ENCODE measurements at regions not wholly inside any gene's neighbourhood (a gene's known extent, or its start where the extent isn't known, plus 50 kb on each side); places are given as distances from the start of the nearest gene placed in this dataset.

DNA sequence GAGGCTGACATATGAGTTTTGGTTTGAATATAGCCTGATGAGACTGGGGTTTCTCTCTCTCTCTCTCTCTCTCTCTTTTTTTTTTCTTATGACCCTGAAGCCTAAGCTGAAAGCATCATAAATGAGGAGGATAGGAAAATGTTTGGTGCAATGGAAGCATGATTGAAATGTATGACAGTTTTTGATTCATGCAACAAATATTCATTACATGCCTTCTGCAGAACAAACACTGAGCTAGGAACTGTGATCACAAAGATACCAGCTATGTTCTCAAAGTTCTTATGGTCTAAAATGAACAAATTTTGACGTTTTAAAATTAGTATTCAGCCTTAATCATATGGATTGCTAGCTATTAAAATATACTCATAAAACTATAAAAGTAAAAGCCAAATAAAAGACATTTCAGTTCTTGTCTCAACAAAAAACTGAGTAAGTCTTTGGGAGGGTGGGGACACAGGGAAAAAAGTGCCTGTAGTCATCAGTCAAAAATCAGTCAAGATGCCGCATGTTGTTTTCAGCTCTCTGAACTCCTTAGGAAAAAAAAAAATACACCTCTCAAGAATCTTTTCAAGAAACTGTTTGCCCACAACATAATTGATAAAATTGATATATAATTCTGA is 57.2 kb downstream of the NKX6-1 start:
- Histone ChIP-seq H4K20me1 (ENCODE audit: insufficient read depth, low read length) (no peaks in the 10 kb centered on the region), H2BK20ac (ENCODE audit: low read depth, low read length) (no peak overlapping the region), H3K79me1 (ENCODE audit: low read depth in 1 of 2, low read length in 2 of 2) (no peaks in the 10 kb centered on the region), H2AK9ac (replicated peaks; ENCODE audit: low read depth, low read length, poor library complexity) (no peak overlapping the region), H3K18ac (ENCODE audit: low read depth, low read length) (no peak overlapping the region), H3K27me3 (ENCODE audit: control insufficient read depth, insufficient read depth, low read length) (no peaks in the 10 kb centered on the region), H3K9ac (ENCODE audit: low read depth, low read length) (no peak overlapping the region), H4K8ac (ENCODE audit: low read depth in 2 of 2, low read length in 2 of 2) (no peak overlapping the region), H3K4me1 (ENCODE audit: control insufficient read depth, insufficient read depth, low read length) (no peaks in the 10 kb centered on the region), H3K4ac (ENCODE audit: low read depth, low read length) (no peak overlapping the region), H2BK120ac (ENCODE audit: low read depth, low read length) (no peak overlapping the region), H4K5ac (ENCODE audit: low read depth, low read length) (no peak overlapping the region), H3K23ac (ENCODE audit: low read depth, low read length) (no peak overlapping the region), H2BK5ac (ENCODE audit: low read depth, low read length, poor library complexity, severe bottlenecking) (no peak overlapping the region), H4K91ac (ENCODE audit: insufficient read depth, low read depth, low read length) (no peak overlapping the region), H3K14ac (replicated peaks; ENCODE audit: low read depth, low read length) (no peak overlapping the region), H3K27ac (ENCODE audit: insufficient read depth, low read length) (no peak overlapping the region), H2BK15ac (ENCODE audit: low read depth, low read length) (no peak overlapping the region), H3K9me1 (ENCODE audit: insufficient read depth, low read length) (no peaks in the 10 kb centered on the region), H2AK5ac (ENCODE audit: low read depth, low read length) (no peak overlapping the region), H3K9me3 (ENCODE audit: control insufficient read depth, insufficient read depth, low read length) (no peaks in the 10 kb centered on the region), H3K4me3 (ENCODE audit: insufficient read depth, low read depth, low read length) (no peak overlapping the region), H2AFZ (replicated peaks; ENCODE audit: low read length, poor library complexity) (no peak overlapping the region), H3K36me3 (ENCODE audit: control insufficient read depth, insufficient read depth, low read length) (no peaks in the 10 kb centered on the region), H3K56ac (ENCODE audit: extremely low read depth, insufficient read depth, low read length) (no peak overlapping the region), H3K4me2 (ENCODE audit: low read depth, low read length) (no peak overlapping the region)
- POLR2A ChIA-PET (ENCODE audit: unreplicated experiment) = interaction anchor here (0.7 kb wide), 1 partner anchor 718 kb away, joined by 7 read pairs; no protein-coding TSS in a partner anchor
- ATAC-seq (ENCODE audit: low read depth) (no peak), DNase-seq (no peak)
- CTCF ChIA-PET = interaction anchor here (0.6 to 0.7 kb wide), 3 partner anchors 11 to 86 kb away, joined by 3 read pairs; no protein-coding TSS in a partner anchor
- intact Hi-C loops (cut with micrococcal nuclease) = no loop called here
- in situ Hi-C loops (cut with MboI; ENCODE audit: low sequenced_read_pairs) = no loop called here
- TF ChIP-seq CHD1 (IDR thresholded peaks at IDR 0.05; ENCODE audit: low read depth, low read length) = no peak
- TF ChIP-seq, protein P1, sequence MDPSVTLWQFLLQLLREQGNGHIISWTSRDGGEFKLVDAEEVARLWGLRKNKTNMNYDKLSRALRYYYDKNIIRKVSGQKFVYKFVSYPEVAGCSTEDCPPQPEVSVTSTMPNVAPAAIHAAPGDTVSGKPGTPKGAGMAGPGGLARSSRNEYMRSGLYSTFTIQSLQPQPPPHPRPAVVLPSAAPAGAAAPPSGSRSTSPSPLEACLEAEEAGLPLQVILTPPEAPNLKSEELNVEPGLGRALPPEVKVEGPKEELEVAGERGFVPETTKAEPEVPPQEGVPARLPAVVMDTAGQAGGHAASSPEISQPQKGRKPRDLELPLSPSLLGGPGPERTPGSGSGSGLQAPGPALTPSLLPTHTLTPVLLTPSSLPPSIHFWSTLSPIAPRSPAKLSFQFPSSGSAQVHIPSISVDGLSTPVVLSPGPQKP (IDR thresholded peaks at IDR 0.05; ENCODE audit: borderline replicate concordance, low read depth, low read length) = no peak
- TF ChIP-seq CEBPB (IDR thresholded peaks at IDR 0.05; ENCODE audit: low read depth, low read length) = no peak
- no peak for TF ChIP-seq NFE2L2 (IDR thresholded peaks at IDR 0.05; ENCODE audit: low read depth, low read length)
- no peak for TF ChIP-seq MAZ (IDR thresholded peaks at IDR 0.05; ENCODE audit: borderline replicate concordance, low read depth, low read length)
- TF ChIP-seq, protein P2, sequence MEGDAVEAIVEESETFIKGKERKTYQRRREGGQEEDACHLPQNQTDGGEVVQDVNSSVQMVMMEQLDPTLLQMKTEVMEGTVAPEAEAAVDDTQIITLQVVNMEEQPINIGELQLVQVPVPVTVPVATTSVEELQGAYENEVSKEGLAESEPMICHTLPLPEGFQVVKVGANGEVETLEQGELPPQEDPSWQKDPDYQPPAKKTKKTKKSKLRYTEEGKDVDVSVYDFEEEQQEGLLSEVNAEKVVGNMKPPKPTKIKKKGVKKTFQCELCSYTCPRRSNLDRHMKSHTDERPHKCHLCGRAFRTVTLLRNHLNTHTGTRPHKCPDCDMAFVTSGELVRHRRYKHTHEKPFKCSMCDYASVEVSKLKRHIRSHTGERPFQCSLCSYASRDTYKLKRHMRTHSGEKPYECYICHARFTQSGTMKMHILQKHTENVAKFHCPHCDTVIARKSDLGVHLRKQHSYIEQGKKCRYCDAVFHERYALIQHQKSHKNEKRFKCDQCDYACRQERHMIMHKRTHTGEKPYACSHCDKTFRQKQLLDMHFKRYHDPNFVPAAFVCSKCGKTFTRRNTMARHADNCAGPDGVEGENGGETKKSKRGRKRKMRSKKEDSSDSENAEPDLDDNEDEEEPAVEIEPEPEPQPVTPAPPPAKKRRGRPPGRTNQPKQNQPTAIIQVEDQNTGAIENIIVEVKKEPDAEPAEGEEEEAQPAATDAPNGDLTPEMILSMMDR (conservative IDR thresholded peaks at IDR 0.05; ENCODE audit: low read depth, low read length) = no peak
- TF ChIP-seq, protein P3, sequence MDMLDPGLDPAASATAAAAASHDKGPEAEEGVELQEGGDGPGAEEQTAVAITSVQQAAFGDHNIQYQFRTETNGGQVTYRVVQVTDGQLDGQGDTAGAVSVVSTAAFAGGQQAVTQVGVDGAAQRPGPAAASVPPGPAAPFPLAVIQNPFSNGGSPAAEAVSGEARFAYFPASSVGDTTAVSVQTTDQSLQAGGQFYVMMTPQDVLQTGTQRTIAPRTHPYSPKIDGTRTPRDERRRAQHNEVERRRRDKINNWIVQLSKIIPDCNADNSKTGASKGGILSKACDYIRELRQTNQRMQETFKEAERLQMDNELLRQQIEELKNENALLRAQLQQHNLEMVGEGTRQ (IDR thresholded peaks at IDR 0.05; ENCODE audit: low read depth, low read length) = no peak
- no peak for TF ChIP-seq RFX5 (IDR thresholded peaks at IDR 0.05; ENCODE audit: low read depth, low read length)
- TF ChIP-seq BHLHE40 (IDR thresholded peaks at IDR 0.05; ENCODE audit: low read depth, low read length) = no peak
- no peak for TF ChIP-seq FOS (IDR thresholded peaks at IDR 0.05; ENCODE audit: low read depth, low read length)
- TF ChIP-seq MAFK (IDR thresholded peaks at IDR 0.05; ENCODE audit: low read depth, low read length) = no peak
- TF ChIP-seq SMC3 (IDR thresholded peaks at IDR 0.05; ENCODE audit: low read depth, low read length) = no peak
- no peak for TF ChIP-seq POLR2A (IDR thresholded peaks at IDR 0.05; ENCODE audit: low read depth, low read length)
- no peak for TF ChIP-seq RAD21 (IDR thresholded peaks at IDR 0.05; ENCODE audit: low read length)
- no peak for TF ChIP-seq MXI1 (IDR thresholded peaks at IDR 0.05; ENCODE audit: borderline replicate concordance, low read depth, low read length)
- no peak for TF ChIP-seq RCOR1 (IDR thresholded peaks at IDR 0.05; ENCODE audit: insufficient replicate concordance, low read length)
- dilution Hi-C loops (cut with HindIII; ENCODE audit: low sequenced_read_pairs, unreplicated experiment) = no loop called here
- no CpG with 5 or more reads among the region's 2 CpGs for WGBS, 2 experiments (ENCODE audit: extremely low coverage in 2 of 2, insufficient read length in 1 of 2)
- no TSS peak for BruUV-seq (replicated peaks)

Data from IMR-90 (cell line).